GM23338 (cell line): ENCODE measurements at regions not wholly inside any gene's neighbourhood (a gene's known extent, or its start where the extent isn't known, plus 50 kb on each side); places are given as distances from the start of the nearest gene placed in this dataset.

ENCODE experiments used
- ATAC-seq: fragments of 200-7000 bp; cut with Tn5 transposase; 3 replicates; pipeline ENCODE4 v1.9.1; 2020
- DNase-seq: peaks from one replicate; pipeline ENCODE4 v3.0.0-alpha.2; 2015; ENCODE audit warnings: low spot score
- H2AFZ ChIP-seq: fragments of 200-600 bp; sonication (generic); 2 replicates; pipeline ENCODE4 v1.8.0; 2016; ENCODE audit warnings: antibody characterized with exemption, mild to moderate bottlenecking, moderate library complexity
- H3F3A ChIP-seq: fragments of 200-600 bp; sonication (generic); replicated peaks from 2 replicates; pipeline ENCODE4 v1.8.0; 2017; ENCODE audit warnings: antibody characterized with exemption, mixed run types, low read depth
- H3K27ac ChIP-seq: fragments of 200-600 bp; sonication (generic); 2 replicates; pipeline ENCODE4 v1.6.1; 2016; ENCODE audit warnings: low read depth
- H3K27me3 ChIP-seq: fragments of 200-600 bp; sonication (generic); 2 replicates; pipeline ENCODE4 v1.8.0; 2016; ENCODE audit warnings: mild to moderate bottlenecking, mixed run types, moderate library complexity; ENCODE audit not compliant: insufficient read depth
- H3K36me3 ChIP-seq: fragments of 200-600 bp; sonication (generic); 2 replicates; pipeline ENCODE4 v1.8.0; 2016; ENCODE audit warnings: mild to moderate bottlenecking; ENCODE audit not compliant: insufficient read depth
- H3K4me1 ChIP-seq: fragments of 200-600 bp; sonication (generic); 2 replicates; pipeline ENCODE4 v1.8.0; 2016; ENCODE audit warnings: mild to moderate bottlenecking, moderate library complexity; ENCODE audit not compliant: insufficient read depth
- H3K4me2 ChIP-seq: fragments of 200-600 bp; sonication (generic); 2 replicates; pipeline ENCODE4 v1.7.1; 2017; ENCODE audit warnings: mixed run types
- H3K4me3 ChIP-seq: fragments of 200-600 bp; sonication (generic); 2 replicates; pipeline ENCODE4 v1.6.1; 2016; ENCODE audit warnings: mixed run types
- H3K79me2 ChIP-seq: fragments of 200-600 bp; sonication (generic); replicated peaks from 2 replicates; pipeline ENCODE4 v1.8.0; 2017; ENCODE audit warnings: mild to moderate bottlenecking; ENCODE audit not compliant: insufficient read depth
- H3K9me2 ChIP-seq: fragments of 200-600 bp; sonication (generic); 2 replicates; pipeline ENCODE4 v1.8.0; 2017; ENCODE audit not compliant: insufficient read depth
- H4K20me1 ChIP-seq: fragments of 200-600 bp; sonication (generic); replicated peaks from 2 replicates; pipeline ENCODE4 v1.8.0; 2017; ENCODE audit warnings: mild to moderate bottlenecking; ENCODE audit not compliant: insufficient read depth
- H3K27ac Mint-ChIP-seq: 2 replicates; pipeline ENCODE4 v1.8.0; 2020; ENCODE audit warnings: inconsistent platforms, mild to moderate bottlenecking, moderate library complexity, mixed read lengths
- H3K27me3 Mint-ChIP-seq: 3 replicates; pipeline ENCODE4 v1.8.0; 2022; ENCODE audit warnings: low read depth, mild to moderate bottlenecking, moderate library complexity, mixed read lengths, inconsistent platforms; ENCODE audit not compliant: insufficient read depth, poor library complexity
- H3K36me3 Mint-ChIP-seq: 3 replicates; pipeline ENCODE4 v1.8.0; 2021; ENCODE audit warnings: low read depth, mild to moderate bottlenecking, inconsistent platforms, moderate library complexity, mixed read lengths
- H3K4me1 Mint-ChIP-seq: 3 replicates; pipeline ENCODE4 v1.8.0; 2020; ENCODE audit warnings: mild to moderate bottlenecking, inconsistent platforms, mixed read lengths
- H3K4me3 Mint-ChIP-seq: 3 replicates; pipeline ENCODE4 v1.8.0; 2021; ENCODE audit warnings: moderate library complexity, mild to moderate bottlenecking, inconsistent platforms, mixed read lengths
- H3K9me3 Mint-ChIP-seq: 3 replicates; pipeline ENCODE4 v1.8.0; 2020; ENCODE audit warnings: moderate library complexity, mild to moderate bottlenecking, inconsistent platforms, mixed read lengths
- CREB1 ChIP-seq: fragments of 250-450 bp; sonication (Bioruptor Pico); IDR thresholded peaks from 2 replicates; pipeline ENCODE4 v1.5.0; 2020; ENCODE audit warnings: low read depth, mild to moderate bottlenecking, moderate library complexity
- CTCF ChIP-seq, 2 experiments: fragments of 200-600 bp in 1 of 2; sonication (generic) in 1 of 2; conservative IDR thresholded peaks; 2 replicates each; pipeline versions ENCODE4 v1.5.1 to v1.6.1; 2016 to 2017; ENCODE audit warnings: antibody characterized with exemption in 2 of 2, low read depth in 2 of 2, mild to moderate bottlenecking in 2 of 2, moderate library complexity in 1 of 2
- ETS1 ChIP-seq: IDR thresholded peaks from 2 replicates; pipeline ENCODE4 v1.6.1; 2016; ENCODE audit warnings: antibody characterized with exemption
- EZH2 ChIP-seq: fragments of 200-600 bp; sonication (generic); IDR thresholded peaks from one replicate; pipeline ENCODE4 v1.8.0; 2017; ENCODE audit warnings: antibody characterized with exemption, mild to moderate bottlenecking, low read depth; ENCODE audit not compliant: unreplicated experiment
- EZH2phosphoT487 ChIP-seq: fragments of 200-600 bp; sonication (generic); IDR thresholded peaks from one replicate; pipeline ENCODE4 v1.8.1; 2018; ENCODE audit warnings: antibody characterized with exemption; ENCODE audit not compliant: unreplicated experiment
- JUNB ChIP-seq: IDR thresholded peaks from one replicate; pipeline ENCODE4 v1.6.1; 2016; ENCODE audit warnings: antibody characterized with exemption; ENCODE audit not compliant: unreplicated experiment
- NANOG ChIP-seq: IDR thresholded peaks from 2 replicates; pipeline ENCODE4 v1.6.1; 2016; ENCODE audit warnings: antibody characterized with exemption, borderline replicate concordance
- POLR2AphosphoS5 ChIP-seq: IDR thresholded peaks from 2 replicates; pipeline ENCODE4 v1.6.1; 2016; ENCODE audit warnings: antibody characterized with exemption, low read depth
- REST ChIP-seq: IDR thresholded peaks from one replicate; pipeline ENCODE4 v1.6.1; 2018; ENCODE audit warnings: antibody characterized with exemption; ENCODE audit not compliant: unreplicated experiment
- STAT1 ChIP-seq: IDR thresholded peaks from one replicate; pipeline ENCODE4 v1.6.1; 2016; ENCODE audit warnings: antibody characterized with exemption; ENCODE audit not compliant: unreplicated experiment
- ZNF114 ChIP-seq: fragments of 250-450 bp; sonication (Bioruptor Pico); IDR thresholded peaks from 2 replicates; pipeline ENCODE4 v1.5.0; 2020; ENCODE audit warnings: mild to moderate bottlenecking, moderate library complexity
- ZNF331 ChIP-seq: fragments of 250-450 bp; sonication (Bioruptor Pico); IDR thresholded peaks from 2 replicates; pipeline ENCODE4 v1.5.0; 2020; ENCODE audit warnings: low read depth, mild to moderate bottlenecking, moderate library complexity
- TF ChIP-seq, protein P1 (sequence below): fragments of 250-450 bp; sonication (Bioruptor Pico); IDR thresholded peaks from 2 replicates; pipeline ENCODE4 v1.5.0; 2020; ENCODE audit warnings: mild to moderate bottlenecking, moderate library complexity

DNA sequence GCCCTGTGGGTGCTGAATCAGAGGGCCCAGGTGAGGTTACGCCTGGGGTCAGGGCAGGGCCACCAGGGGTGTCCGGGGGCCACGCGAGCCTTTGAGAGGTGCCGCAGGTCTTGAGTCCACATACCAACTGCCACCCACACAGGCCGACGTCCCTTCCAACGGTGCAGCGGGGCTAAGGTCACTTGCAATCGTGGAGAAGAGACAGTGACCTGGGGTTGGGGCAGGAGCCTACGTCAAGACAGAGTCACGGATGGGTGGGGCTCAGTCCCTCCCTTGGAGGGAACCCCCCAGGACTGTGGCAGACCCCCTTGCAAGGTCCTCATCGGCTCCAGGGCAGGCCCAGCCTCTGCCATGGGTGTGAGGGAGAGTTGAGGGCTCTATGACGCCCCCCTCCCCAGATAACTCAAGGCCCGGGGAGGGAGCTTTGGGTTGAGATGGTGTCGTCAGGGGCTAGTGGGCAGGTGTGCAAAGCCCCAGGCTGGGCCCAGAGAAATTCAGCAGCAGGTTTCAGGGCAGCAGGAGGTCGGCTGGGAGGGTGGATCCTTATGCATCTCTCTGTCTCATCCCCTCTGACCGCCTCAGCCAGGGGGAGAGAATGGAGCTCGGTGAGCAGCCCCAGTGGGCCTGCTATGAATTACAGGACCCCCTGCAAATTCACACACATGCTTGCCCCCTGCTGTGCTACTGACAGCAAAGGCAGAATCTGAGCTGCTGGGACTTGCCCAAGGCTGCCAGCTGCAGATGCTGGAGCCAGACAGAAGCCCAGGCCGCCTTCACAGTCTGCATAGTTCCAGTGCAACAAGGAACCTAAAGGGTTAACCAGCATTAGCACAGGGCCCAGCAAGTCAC, 60.0 kb downstream of the MYEOV start:
- TF ChIP-seq JUNB (no peak), CTCF (conservative IDR thresholded peaks at IDR 0.05; ENCODE audit: low read depth in 2 of 2) (no peak), ZNF114 (CRISPR knock-in tag) (no peak), EZH2phosphoT487 (no peak), REST (no peak), STAT1 (no peak), CREB1 (CRISPR knock-in tag) (no peak), EZH2 (no peak), ZNF331 (CRISPR knock-in tag) (no peak), NANOG (no peak), ETS1 (no peak), POLR2AphosphoS5 (no peak)
- TF ChIP-seq, protein P1, sequence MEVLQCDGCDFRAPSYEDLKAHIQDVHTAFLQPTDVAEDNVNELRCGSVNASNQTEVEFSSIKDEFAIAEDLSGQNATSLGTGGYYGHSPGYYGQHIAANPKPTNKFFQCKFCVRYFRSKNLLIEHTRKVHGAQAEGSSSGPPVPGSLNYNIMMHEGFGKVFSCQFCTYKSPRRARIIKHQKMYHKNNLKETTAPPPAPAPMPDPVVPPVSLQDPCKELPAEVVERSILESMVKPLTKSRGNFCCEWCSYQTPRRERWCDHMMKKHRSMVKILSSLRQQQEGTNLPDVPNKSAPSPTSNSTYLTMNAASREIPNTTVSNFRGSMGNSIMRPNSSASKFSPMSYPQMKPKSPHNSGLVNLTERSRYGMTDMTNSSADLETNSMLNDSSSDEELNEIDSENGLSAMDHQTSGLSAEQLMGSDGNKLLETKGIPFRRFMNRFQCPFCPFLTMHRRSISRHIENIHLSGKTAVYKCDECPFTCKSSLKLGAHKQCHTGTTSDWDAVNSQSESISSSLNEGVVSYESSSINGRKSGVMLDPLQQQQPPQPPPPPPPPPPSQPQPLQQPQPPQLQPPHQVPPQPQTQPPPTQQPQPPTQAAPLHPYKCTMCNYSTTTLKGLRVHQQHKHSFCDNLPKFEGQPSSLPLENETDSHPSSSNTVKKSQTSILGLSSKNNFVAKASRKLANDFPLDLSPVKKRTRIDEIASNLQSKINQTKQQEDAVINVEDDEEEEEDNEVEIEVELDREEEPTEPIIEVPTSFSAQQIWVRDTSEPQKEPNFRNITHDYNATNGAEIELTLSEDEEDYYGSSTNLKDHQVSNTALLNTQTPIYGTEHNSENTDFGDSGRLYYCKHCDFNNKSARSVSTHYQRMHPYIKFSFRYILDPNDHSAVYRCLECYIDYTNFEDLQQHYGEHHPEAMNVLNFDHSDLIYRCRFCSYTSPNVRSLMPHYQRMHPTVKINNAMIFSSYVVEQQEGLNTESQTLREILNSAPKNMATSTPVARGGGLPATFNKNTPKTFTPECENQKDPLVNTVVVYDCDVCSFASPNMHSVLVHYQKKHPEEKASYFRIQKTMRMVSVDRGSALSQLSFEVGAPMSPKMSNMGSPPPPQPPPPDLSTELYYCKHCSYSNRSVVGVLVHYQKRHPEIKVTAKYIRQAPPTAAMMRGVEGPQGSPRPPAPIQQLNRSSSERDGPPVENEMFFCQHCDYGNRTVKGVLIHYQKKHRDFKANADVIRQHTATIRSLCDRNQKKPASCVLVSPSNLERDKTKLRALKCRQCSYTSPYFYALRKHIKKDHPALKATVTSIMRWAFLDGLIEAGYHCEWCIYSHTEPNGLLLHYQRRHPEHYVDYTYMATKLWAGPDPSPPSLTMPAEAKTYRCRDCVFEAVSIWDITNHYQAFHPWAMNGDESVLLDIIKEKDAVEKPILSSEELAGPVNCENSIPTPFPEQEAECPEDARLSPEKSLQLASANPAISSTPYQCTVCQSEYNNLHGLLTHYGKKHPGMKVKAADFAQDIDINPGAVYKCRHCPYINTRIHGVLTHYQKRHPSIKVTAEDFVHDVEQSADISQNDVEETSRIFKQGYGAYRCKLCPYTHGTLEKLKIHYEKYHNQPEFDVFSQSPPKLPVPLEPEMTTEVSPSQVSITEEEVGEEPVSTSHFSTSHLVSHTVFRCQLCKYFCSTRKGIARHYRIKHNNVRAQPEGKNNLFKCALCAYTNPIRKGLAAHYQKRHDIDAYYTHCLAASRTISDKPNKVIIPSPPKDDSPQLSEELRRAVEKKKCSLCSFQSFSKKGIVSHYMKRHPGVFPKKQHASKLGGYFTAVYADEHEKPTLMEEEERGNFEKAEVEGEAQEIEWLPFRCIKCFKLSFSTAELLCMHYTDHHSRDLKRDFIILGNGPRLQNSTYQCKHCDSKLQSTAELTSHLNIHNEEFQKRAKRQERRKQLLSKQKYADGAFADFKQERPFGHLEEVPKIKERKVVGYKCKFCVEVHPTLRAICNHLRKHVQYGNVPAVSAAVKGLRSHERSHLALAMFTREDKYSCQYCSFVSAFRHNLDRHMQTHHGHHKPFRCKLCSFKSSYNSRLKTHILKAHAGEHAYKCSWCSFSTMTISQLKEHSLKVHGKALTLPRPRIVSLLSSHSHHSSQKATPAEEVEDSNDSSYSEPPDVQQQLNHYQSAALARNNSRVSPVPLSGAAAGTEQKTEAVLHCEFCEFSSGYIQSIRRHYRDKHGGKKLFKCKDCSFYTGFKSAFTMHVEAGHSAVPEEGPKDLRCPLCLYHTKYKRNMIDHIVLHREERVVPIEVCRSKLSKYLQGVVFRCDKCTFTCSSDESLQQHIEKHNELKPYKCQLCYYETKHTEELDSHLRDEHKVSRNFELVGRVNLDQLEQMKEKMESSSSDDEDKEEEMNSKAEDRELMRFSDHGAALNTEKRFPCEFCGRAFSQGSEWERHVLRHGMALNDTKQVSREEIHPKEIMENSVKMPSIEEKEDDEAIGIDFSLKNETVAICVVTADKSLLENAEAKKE (CRISPR knock-in tag): no peak
- H2AFZ ChIP-seq: no peak overlapping the region

More for the DNA sequence above, 60.0 kb downstream of the MYEOV start:
- no peaks in the 10 kb centered on the region for H3K36me3 ChIP-seq
- no peak overlapping the region for H3K4me3 ChIP-seq
- peak; percentile 14 for DNase-seq
- Mint-ChIP-seq H3K36me3 (no peaks in the 10 kb centered on the region; the same call in 2 of the 3 replicates), H3K9me3 (peaks cover 6% of the 10 kb centered on the region; the same call in 2 of the 3 replicates), H3K27ac (no peak overlapping the region), H3K4me3 (no peak overlapping the region), H3K27me3 (no peaks in the 10 kb centered on the region), H3K4me1 (no peaks in the 10 kb centered on the region)
- H3K4me2 ChIP-seq: no peak overlapping the region
- no peaks in the 10 kb centered on the region for H3F3A ChIP-seq
- ATAC-seq: peak; percentile 59
- H3K27me3 ChIP-seq: no peaks in the 10 kb centered on the region
- no peaks in the 10 kb centered on the region for H4K20me1 ChIP-seq
- no peaks in the 10 kb centered on the region for H3K9me2 ChIP-seq
- no peaks in the 10 kb centered on the region for H3K4me1 ChIP-seq
- H3K27ac ChIP-seq: no peak overlapping the region
- no peaks in the 10 kb centered on the region for H3K79me2 ChIP-seq
